ENCODE measurements at regions not wholly inside any gene's neighbourhood (a gene's known extent, or its start where the extent isn't known, plus 50 kb on each side); places are given as distances from the start of the nearest gene placed in this dataset.

DNA sequence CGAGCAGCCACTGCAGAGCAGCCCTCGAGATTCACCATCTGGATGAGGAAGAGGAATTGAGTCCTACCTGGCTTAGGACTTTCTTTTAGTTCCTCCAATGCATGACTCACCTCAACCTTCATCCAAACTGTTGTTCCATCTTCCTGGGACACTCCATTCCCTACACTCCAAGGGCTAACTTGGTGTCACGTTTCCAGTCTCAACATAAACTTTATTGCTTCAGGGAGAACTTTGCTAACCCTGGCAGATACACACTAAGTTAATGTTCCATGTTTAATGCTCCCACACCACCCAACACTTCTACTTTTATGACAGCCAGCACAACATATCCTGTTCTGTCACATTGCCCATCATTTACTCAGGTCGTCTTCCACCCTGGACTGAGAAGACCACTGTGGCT lies 164.4 kb downstream of the RBM26 start (continued):
- TF ChIP-seq, protein P1, sequence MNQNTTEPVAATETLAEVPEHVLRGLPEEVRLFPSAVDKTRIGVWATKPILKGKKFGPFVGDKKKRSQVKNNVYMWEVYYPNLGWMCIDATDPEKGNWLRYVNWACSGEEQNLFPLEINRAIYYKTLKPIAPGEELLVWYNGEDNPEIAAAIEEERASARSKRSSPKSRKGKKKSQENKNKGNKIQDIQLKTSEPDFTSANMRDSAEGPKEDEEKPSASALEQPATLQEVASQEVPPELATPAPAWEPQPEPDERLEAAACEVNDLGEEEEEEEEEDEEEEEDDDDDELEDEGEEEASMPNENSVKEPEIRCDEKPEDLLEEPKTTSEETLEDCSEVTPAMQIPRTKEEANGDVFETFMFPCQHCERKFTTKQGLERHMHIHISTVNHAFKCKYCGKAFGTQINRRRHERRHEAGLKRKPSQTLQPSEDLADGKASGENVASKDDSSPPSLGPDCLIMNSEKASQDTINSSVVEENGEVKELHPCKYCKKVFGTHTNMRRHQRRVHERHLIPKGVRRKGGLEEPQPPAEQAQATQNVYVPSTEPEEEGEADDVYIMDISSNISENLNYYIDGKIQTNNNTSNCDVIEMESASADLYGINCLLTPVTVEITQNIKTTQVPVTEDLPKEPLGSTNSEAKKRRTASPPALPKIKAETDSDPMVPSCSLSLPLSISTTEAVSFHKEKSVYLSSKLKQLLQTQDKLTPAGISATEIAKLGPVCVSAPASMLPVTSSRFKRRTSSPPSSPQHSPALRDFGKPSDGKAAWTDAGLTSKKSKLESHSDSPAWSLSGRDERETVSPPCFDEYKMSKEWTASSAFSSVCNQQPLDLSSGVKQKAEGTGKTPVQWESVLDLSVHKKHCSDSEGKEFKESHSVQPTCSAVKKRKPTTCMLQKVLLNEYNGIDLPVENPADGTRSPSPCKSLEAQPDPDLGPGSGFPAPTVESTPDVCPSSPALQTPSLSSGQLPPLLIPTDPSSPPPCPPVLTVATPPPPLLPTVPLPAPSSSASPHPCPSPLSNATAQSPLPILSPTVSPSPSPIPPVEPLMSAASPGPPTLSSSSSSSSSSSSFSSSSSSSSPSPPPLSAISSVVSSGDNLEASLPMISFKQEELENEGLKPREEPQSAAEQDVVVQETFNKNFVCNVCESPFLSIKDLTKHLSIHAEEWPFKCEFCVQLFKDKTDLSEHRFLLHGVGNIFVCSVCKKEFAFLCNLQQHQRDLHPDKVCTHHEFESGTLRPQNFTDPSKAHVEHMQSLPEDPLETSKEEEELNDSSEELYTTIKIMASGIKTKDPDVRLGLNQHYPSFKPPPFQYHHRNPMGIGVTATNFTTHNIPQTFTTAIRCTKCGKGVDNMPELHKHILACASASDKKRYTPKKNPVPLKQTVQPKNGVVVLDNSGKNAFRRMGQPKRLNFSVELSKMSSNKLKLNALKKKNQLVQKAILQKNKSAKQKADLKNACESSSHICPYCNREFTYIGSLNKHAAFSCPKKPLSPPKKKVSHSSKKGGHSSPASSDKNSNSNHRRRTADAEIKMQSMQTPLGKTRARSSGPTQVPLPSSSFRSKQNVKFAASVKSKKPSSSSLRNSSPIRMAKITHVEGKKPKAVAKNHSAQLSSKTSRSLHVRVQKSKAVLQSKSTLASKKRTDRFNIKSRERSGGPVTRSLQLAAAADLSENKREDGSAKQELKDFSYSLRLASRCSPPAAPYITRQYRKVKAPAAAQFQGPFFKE (tag by site-specific recombination; IDR thresholded peaks at IDR 0.05; ENCODE audit: borderline replicate concordance) = no peak
- TF ChIP-seq CTCF (tag by site-specific recombination; IDR thresholded peaks at IDR 0.05) (no peak), ZNF266 (tag by site-specific recombination; IDR thresholded peaks at IDR 0.05; ENCODE audit: low read depth) (no peak), YY1 (tag by site-specific recombination; IDR thresholded peaks at IDR 0.05) (no peak), ZBTB7A (tag by site-specific recombination; IDR thresholded peaks at IDR 0.05; ENCODE audit: low read depth) (no peak), MZF1 (tag by site-specific recombination; IDR thresholded peaks at IDR 0.05; ENCODE audit: borderline replicate concordance) (no peak), ZNF148 (tag by site-specific recombination; IDR thresholded peaks at IDR 0.05; ENCODE audit: borderline replicate concordance) (no peak), HIC1 (tag by site-specific recombination; IDR thresholded peaks at IDR 0.05) (peak; percentile 20; the same call in 1 of the 2 replicates), ZNF19 (tag by site-specific recombination; IDR thresholded peaks at IDR 0.05; ENCODE audit: low read depth) (no peak), ZFP3 (tag by site-specific recombination; IDR thresholded peaks at IDR 0.05; ENCODE audit: low read depth) (no peak), ZNF777 (tag by site-specific recombination; IDR thresholded peaks at IDR 0.05; ENCODE audit: borderline replicate concordance) (no peak), PRDM10 (tag by site-specific recombination; IDR thresholded peaks at IDR 0.05) (peak; percentile 75)
